Muscle of back (tissue), 3 donors: ENCODE measurements at regions not wholly inside any gene's neighbourhood (a gene's known extent, or its start where the extent isn't known, plus 50 kb on each side); places are given as distances from the start of the nearest gene placed in this dataset.
"Not testable (repeated sequence)": the region's sequence is repeated elsewhere in the genome, so short reads cannot be mapped to it uniquely, and the experiment has no call there.

ENCODE experiments used
- DNase-seq, 3 donors: peaks; one replicate each; pipeline versions ENCODE4 v3.0.0 to v3.0.0-alpha.2; 2013

GRCh38 chr4:60953826-60954225 lies 246.3 kb upstream of the ADGRL3 start:
- DNase-seq, result no peak

GRCh38 chr4:60962286-60962685 lies 237.8 kb upstream of the ADGRL3 start:
- DNase-seq, result no peak

- DNase-seq, result no peak
Observed at GRCh38 chr4:60981534-60981933, 218.6 kb upstream of the ADGRL3 start.

GRCh38 chr4:60989141-60989540 lies 211.0 kb upstream of the ADGRL3 start:
- DNase-seq, result no peak

GRCh38 chr4:60992037-60992436 lies 208.1 kb upstream of the ADGRL3 start:
- DNase-seq, result no peak

GRCh38 chr4:61003301-61003700 lies 196.8 kb upstream of the ADGRL3 start:
- no peak for DNase-seq

GRCh38 chr4:61004651-61005170 lies 195.4 kb upstream of the ADGRL3 start:
- DNase-seq, result peak in 1 of 3 donors; percentile 8

- DNase-seq, result peak in 1 of 3 donors; percentile 0
Observed at GRCh38 chr4:61011051-61011450, 189.1 kb upstream of the ADGRL3 start.

GRCh38 chr4:61011936-61012335 lies 188.2 kb upstream of the ADGRL3 start:
- not testable (repeated sequence) for DNase-seq

- DNase-seq, result no peak
Observed at GRCh38 chr4:61024610-61025009, 175.5 kb upstream of the ADGRL3 start.

GRCh38 chr4:61027939-61028338 lies 172.2 kb upstream of the ADGRL3 start:
- DNase-seq, result no peak

GRCh38 chr4:61036071-61036684 lies 163.9 kb upstream of the ADGRL3 start:
- no peak for DNase-seq

- DNase-seq, result no peak
Observed at GRCh38 chr4:61041527-61041926, 158.6 kb upstream of the ADGRL3 start.

- DNase-seq, result no peak
Observed at GRCh38 chr4:61044837-61045236, 155.3 kb upstream of the ADGRL3 start.

GRCh38 chr4:61049018-61049417 lies 151.1 kb upstream of the ADGRL3 start:
- peak in 1 of 3 donors; percentile 11 for DNase-seq

- no peak for DNase-seq
Observed at GRCh38 chr4:61067381-61067780, 132.7 kb upstream of the ADGRL3 start.

- DNase-seq, result no peak
Observed at GRCh38 chr4:61068060-61068459, 132.1 kb upstream of the ADGRL3 start.

GRCh38 chr4:61068745-61069144 lies 131.4 kb upstream of the ADGRL3 start:
- peak in 1 of 3 donors; percentile 2 for DNase-seq

GRCh38 chr4:61070269-61070668 lies 129.9 kb upstream of the ADGRL3 start:
- DNase-seq, result no peak

- DNase-seq, result no peak
Observed at GRCh38 chr4:61079427-61079826, 120.7 kb upstream of the ADGRL3 start.

GRCh38 chr4:61079976-61080375 lies 120.2 kb upstream of the ADGRL3 start:
- no peak for DNase-seq

- no peak for DNase-seq
Observed at GRCh38 chr4:61085534-61085933, 114.6 kb upstream of the ADGRL3 start.

- no peak for DNase-seq
Observed at GRCh38 chr4:61086357-61086756, 113.8 kb upstream of the ADGRL3 start.

GRCh38 chr4:61086979-61087378 lies 113.1 kb upstream of the ADGRL3 start:
- DNase-seq, result no peak
